ENCODE measurements at regions not wholly inside any gene's neighbourhood (a gene's known extent, or its start where the extent isn't known, plus 50 kb on each side); places are given as distances from the start of the nearest gene placed in this dataset.
"Not testable (repeated sequence)": the region's sequence is repeated elsewhere in the genome, so short reads cannot be mapped to it uniquely, and the experiment has no call there.

DNA sequence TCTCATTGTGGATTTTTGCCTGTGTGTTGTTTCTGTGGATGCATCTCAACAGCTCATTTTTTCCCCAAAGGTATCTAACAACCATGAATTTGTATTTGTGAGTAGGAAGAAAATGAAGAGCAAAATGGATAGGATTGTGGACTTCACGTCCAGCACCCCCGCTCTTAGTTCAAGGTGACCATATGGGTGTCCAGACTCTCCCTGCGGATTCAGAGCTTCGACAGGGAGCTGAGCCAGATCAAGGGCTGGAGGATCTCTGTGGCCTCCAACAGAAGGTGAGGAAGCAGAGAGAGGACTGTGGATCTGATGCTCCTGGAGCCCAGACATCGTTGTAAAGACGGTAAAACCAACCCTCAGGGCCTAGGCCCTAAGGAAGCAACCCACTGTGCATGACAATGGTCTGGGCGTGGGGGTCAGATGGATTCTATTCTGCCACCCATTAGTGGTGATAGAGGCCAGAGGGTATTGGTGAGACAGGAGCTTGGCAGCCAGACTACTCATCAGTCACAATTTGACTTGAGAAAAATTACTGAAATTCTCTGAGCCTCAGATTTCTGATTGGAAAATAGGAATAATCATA is 659.7 kb upstream of the TMEM132C start:
- Mint-ChIP-seq H3K27ac (no peak overlapping the region), H3K4me1 (ENCODE audit: low read depth) (no peaks in the 10 kb centered on the region), H3K4me3 (no peak overlapping the region), H3K36me3 (ENCODE audit: low read depth) (no peaks in the 10 kb centered on the region), H3K27me3 (ENCODE audit: insufficient read depth) (peaks cover 2% of the 10 kb centered on the region), H3K9me3 (peaks cover 11% of the 10 kb centered on the region)
- DNase-seq (ENCODE audit: low spot score) = no peak
- intact Hi-C loops (cut with micrococcal nuclease) = no loop called here

DNA sequence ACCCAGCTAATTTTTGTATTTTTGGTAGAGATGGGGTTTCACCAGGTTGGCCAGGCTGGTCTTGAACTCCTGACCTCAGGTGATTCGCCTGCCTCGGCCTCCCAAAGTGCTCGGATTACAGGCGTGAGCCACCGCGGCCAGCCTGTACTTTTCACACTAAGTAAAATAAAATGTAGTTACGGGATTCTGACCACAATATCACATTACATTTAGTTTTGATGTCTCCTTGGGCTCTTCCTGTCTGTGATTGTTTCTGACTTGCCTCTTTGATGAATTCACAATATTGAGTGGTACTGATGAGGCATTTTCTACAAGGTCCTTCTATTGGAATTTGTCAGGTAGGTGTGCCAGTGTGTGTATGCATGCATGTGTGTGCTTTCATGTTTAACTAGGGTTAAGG is 658.6 kb upstream of the TMEM132C start:
- intact Hi-C loops (cut with micrococcal nuclease); H3K4me3 Mint-ChIP-seq; H3K4me1 Mint-ChIP-seq (ENCODE audit: low read depth); DNase-seq (ENCODE audit: low spot score); H3K27me3 Mint-ChIP-seq (ENCODE audit: insufficient read depth); H3K27ac Mint-ChIP-seq; H3K36me3 Mint-ChIP-seq (ENCODE audit: low read depth): not testable (repeated sequence)
- H3K9me3 Mint-ChIP-seq = peaks cover 11% of the 10 kb centered on the region

DNA sequence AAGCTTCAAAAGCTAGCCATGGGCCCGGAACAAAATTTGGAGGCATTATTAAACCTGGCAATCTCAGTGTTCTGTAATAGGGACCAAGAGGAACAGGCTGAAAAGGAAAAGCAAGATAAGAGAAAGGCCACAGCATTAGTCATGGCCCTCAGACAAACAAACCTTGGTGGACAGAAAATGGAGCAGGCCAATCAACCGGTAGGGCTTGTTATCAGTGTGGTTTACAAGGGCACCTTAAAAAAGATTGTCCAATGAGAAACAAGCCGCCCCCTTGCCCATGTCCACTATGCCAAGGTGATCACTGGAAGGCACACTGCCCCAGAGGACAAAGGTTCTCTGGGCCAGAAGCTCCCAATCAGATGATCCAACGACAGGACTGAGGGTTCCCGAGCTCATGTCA is 653.9 kb upstream of the TMEM132C start:
- DNase-seq (ENCODE audit: low spot score) = no peak
- Mint-ChIP-seq H3K36me3 (ENCODE audit: low read depth) (no peaks in the 10 kb centered on the region), H3K4me1 (ENCODE audit: low read depth) (no peaks in the 10 kb centered on the region), H3K27me3 (ENCODE audit: insufficient read depth) (no peaks in the 10 kb centered on the region), H3K4me3 (no peak overlapping the region), H3K9me3 (no peaks in the 10 kb centered on the region), H3K27ac (no peak overlapping the region)
- intact Hi-C loops (cut with micrococcal nuclease) = no loop called here

DNA sequence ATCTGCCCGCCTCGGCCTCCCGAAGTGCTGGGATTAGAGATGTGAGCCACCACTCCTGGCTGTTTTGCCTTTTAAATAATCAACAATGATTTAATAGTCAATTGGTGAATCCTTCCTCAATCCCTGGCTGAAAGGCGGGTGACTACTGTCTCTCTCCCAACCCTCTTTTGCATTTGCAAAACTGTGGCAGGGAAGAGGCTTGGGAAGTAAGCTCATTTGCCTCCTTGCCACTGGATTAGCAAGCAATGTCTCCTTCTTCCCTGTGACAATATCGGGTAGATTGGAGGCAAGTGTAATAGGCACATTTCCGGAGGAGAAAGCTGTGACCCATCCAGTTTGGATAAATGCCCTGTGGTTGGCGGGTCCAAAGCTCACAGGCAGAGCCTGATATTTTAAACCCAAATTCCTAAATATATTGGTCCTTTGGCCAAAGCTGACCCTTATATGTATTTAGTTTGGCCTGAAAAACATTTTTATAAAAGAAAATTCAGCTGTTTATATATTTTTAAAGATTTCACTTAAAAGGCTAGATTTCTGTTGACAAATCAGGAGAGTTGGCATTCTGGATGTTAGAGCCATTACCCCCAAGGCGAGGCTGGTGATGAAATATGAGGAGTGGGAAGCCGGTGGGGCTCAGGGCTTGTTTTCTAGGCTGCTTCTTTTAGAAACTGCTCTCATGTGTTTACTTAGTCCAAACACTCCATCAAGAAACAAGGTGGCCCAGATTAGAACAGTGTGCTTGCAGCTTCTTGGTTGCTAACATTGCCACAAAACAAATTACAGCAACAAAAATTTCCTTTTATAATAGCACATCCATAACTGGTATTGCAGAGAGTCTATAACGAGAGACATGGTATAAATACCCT is 646.9 kb upstream of the TMEM132C start:
- Mint-ChIP-seq H3K36me3 (ENCODE audit: low read depth) (no peaks in the 10 kb centered on the region), H3K4me3 (no peak overlapping the region), H3K27me3 (ENCODE audit: insufficient read depth) (no peaks in the 10 kb centered on the region), H3K27ac (no peak overlapping the region), H3K9me3 (peaks cover 21% of the 10 kb centered on the region), H3K4me1 (ENCODE audit: low read depth) (no peaks in the 10 kb centered on the region)
- intact Hi-C loops (cut with micrococcal nuclease) = no loop called here
- no peak for DNase-seq (ENCODE audit: low spot score)

DNA sequence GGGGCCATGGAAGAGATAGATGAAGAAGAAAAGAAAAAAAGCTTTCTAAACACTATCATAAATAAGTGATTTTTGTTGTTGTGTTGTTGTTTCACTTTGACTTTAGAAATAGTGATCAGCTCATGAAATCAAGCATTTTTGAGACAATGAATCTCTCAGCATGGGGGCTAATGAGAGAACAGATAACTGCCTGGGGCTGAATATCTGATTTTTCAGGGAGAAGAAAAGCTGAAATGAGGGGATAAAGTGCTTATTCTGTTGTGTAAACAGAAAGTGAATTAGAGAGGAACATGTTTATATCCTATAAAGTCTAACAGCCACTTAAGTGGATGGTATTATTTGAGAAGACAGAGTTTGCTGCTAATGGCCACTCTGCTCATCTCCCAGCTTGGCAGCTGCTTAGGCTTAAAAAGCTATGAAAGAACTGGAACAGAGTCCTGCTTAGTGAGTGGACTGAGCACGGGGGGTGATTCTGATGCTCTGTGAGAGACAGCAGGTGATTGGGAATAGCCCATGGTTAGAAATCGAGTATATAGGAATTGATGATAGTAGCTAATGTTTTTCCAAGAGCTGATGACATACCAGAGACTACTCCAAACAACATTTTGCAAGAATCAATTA is 646.1 kb upstream of the TMEM132C start:
- Mint-ChIP-seq H3K4me3 (no peak overlapping the region), H3K9me3 (peaks cover 23% of the 10 kb centered on the region), H3K36me3 (ENCODE audit: low read depth) (no peaks in the 10 kb centered on the region)

DNA sequence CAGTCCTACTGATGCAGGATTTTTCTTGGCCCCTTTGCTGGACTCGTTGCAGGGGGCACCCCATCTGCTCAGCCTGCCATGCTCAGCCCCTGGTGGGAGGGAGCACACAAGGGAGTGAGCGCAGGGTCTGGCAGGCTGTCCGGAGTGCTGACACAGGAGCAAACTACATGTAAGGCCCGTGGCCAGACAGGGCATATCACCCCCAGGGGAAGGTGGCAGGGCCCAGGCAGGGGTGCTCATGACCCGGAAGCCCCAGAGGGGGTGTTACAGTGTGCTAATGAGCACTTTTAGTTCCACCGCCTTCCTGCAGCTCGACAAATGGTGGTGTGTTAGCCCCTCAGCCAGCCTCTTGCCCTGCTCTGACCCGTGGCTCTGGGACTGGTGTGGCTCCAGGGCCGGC is 645.6 kb upstream of the TMEM132C start:
- H3K4me3 Mint-ChIP-seq = no peak overlapping the region
- intact Hi-C loops (cut with micrococcal nuclease) = no loop called here
- no peak for DNase-seq (ENCODE audit: low spot score)
- H3K27ac Mint-ChIP-seq = no peak overlapping the region
- peaks cover 23% of the 10 kb centered on the region for H3K9me3 Mint-ChIP-seq
- no peaks in the 10 kb centered on the region for H3K27me3 Mint-ChIP-seq (ENCODE audit: insufficient read depth)
- H3K36me3 Mint-ChIP-seq (ENCODE audit: low read depth) = no peaks in the 10 kb centered on the region
- H3K4me1 Mint-ChIP-seq (ENCODE audit: low read depth) = no peaks in the 10 kb centered on the region

More for the DNA sequence above, 646.1 kb upstream of the TMEM132C start:
- Mint-ChIP-seq H3K27me3 (ENCODE audit: insufficient read depth) (no peaks in the 10 kb centered on the region), H3K4me1 (ENCODE audit: low read depth) (no peaks in the 10 kb centered on the region), H3K27ac (no peak overlapping the region)
- intact Hi-C loops (cut with micrococcal nuclease) = no loop called here
- DNase-seq (ENCODE audit: low spot score) = no peak

DNA sequence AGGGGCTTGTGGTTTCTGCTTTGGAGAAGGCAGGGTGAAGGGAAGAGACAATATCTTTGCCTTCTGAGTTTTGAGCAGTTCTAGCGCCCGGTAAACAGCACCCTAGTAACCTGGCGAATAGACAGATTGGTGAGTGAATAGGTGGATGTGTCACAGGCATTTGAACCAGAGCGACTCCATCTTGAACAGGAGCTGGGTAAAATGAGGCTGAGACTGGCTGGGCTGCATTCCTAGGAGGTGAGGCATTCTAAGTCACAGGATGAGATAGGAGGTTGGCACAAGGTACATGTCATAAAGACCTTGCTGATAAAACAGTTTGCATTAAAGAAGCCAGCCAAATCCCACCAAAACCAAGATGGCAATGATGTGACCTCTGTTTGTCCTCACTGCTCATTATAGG is 643.6 kb upstream of the TMEM132C start:
- no peaks in the 10 kb centered on the region for H3K27me3 Mint-ChIP-seq (ENCODE audit: insufficient read depth)
- H3K4me3 Mint-ChIP-seq = no peak overlapping the region
- no peaks in the 10 kb centered on the region for H3K4me1 Mint-ChIP-seq (ENCODE audit: low read depth)
- no peaks in the 10 kb centered on the region for H3K36me3 Mint-ChIP-seq (ENCODE audit: low read depth)
- no peak overlapping the region for H3K27ac Mint-ChIP-seq
- peaks cover 23% of the 10 kb centered on the region for H3K9me3 Mint-ChIP-seq
- intact Hi-C loops (cut with micrococcal nuclease) = no loop called here
- DNase-seq (ENCODE audit: low spot score) = no peak

DNA sequence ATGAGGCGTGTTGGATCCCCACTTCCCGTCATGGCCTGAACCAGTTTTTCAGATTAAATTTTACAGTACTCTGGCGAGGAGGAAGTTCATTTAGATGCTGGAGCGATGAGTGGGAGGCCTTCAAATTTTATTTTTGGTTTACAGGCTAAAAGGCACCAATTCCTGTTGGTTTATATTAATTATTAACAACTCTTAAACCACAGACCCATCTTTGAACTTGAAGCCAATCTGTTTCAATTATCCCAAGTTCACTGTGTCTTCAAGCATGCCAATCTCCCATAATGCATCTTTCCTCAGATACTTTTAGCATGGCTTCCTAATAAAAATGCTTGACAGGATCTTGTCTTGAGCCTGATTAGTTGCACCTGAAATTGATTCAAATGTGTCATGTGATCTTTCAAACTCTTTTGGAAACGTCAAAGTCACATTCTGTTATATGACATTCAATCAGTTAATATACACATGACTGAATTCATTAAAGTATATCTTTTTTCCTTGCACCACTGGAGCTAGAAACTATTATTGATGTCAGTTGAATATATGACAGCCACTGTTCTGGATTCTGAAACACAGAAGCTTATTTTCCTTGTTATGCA is 641.7 kb upstream of the TMEM132C start:
- Mint-ChIP-seq H3K27me3 (ENCODE audit: insufficient read depth) (no peaks in the 10 kb centered on the region), H3K27ac (no peak overlapping the region), H3K4me3 (no peak overlapping the region), H3K36me3 (ENCODE audit: low read depth) (no peaks in the 10 kb centered on the region), H3K9me3 (peaks cover 17% of the 10 kb centered on the region), H3K4me1 (ENCODE audit: low read depth) (no peaks in the 10 kb centered on the region)
- DNase-seq (ENCODE audit: low spot score) = no peak
- intact Hi-C loops (cut with micrococcal nuclease) = no loop called here

DNA sequence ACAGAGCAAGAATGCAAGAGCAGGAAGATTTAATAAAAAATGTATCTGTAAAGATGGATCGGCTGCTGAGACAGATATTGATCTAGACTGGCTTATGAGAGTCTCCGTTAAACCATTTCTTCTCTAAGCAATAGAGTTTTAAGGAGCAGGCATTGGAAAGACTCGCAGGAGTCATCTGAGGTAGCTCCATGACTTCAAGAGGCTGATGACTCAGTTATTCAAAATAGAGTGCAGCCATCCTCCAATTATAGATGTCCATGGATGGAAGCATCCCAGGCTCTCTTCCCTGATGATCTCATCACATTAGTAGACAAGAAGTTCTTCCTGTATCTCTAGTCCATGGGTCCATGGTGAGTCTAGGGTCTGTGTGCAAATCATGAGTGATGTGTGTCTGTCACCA is 638.3 kb upstream of the TMEM132C start:
- H3K27ac Mint-ChIP-seq = no peak overlapping the region
- intact Hi-C loops (cut with micrococcal nuclease) = no loop called here
- H3K9me3 Mint-ChIP-seq = peaks cover 13% of the 10 kb centered on the region
- H3K4me1 Mint-ChIP-seq (ENCODE audit: low read depth) = no peaks in the 10 kb centered on the region
- no peaks in the 10 kb centered on the region for H3K36me3 Mint-ChIP-seq (ENCODE audit: low read depth)
- no peak for DNase-seq (ENCODE audit: low spot score)
- H3K4me3 Mint-ChIP-seq = no peak overlapping the region
- no peaks in the 10 kb centered on the region for H3K27me3 Mint-ChIP-seq (ENCODE audit: insufficient read depth)

DNA sequence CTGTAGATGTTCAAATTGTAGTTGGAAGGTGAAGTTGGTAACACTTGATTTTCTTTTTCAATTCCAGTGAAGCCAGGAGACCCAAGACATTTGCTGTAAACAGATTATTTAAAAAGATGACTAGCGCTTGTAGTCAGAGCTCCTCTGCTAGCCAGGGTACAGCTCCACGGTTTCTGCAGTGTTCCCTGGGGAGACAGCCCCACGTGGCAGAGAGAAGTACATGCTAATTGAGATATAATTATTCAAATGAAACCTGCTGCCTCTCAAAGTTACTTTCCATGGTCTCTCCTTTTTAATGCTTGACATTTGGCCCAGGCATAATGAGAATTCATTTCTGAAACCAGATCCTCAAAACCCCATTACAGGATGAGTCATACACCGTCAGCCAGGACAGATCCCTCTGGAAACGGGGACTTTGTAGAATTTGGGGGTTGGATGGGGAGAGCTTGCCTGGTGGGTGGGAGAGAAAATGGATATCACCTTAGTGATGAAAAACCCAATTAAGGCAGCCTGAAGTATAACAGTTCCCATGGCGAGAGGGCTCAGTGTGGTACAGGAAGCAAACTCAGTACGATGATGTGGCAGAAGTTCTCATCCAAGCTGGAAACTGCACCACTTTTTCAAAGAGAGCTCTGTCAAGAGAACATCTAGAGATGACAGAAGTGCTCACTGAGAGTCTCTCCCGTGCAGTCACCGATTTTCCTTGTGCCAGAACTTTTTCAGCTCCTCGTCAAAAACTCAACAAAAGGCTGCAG is 637.7 kb upstream of the TMEM132C start:
- Mint-ChIP-seq H3K27ac (no peak overlapping the region), H3K4me1 (ENCODE audit: low read depth) (no peaks in the 10 kb centered on the region), H3K36me3 (ENCODE audit: low read depth) (no peaks in the 10 kb centered on the region), H3K27me3 (ENCODE audit: insufficient read depth) (no peaks in the 10 kb centered on the region), H3K9me3 (peaks cover 13% of the 10 kb centered on the region), H3K4me3 (no peak overlapping the region)
- intact Hi-C loops (cut with micrococcal nuclease) = no loop called here
- DNase-seq (ENCODE audit: low spot score) = no peak

DNA sequence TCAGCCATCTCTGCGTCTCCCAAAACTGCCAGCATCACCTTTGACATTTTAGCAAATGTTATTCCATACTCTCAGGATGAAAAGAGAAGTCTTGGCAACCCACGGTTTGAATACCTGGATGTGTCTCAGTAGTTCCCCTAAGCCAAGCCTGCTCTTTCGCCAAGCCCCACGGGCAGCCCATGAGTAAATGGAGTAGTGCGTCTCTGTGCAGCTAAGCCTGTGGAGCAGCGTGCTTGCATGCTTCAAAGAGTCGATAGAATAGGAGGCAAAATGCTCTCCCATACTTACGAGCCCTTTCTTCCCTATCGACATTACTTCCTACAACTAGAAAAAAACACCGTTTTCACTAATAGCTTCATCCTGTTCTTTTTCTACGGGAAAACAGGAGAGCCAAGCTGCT is 634.5 kb upstream of the TMEM132C start:
- Mint-ChIP-seq H3K27me3 (ENCODE audit: insufficient read depth) (no peaks in the 10 kb centered on the region), H3K4me3 (no peak overlapping the region), H3K27ac (no peak overlapping the region), H3K9me3 (peaks cover 5% of the 10 kb centered on the region), H3K4me1 (ENCODE audit: low read depth) (no peaks in the 10 kb centered on the region), H3K36me3 (ENCODE audit: low read depth) (no peaks in the 10 kb centered on the region)
- intact Hi-C loops (cut with micrococcal nuclease) = no loop called here
- no peak for DNase-seq (ENCODE audit: low spot score)

DNA sequence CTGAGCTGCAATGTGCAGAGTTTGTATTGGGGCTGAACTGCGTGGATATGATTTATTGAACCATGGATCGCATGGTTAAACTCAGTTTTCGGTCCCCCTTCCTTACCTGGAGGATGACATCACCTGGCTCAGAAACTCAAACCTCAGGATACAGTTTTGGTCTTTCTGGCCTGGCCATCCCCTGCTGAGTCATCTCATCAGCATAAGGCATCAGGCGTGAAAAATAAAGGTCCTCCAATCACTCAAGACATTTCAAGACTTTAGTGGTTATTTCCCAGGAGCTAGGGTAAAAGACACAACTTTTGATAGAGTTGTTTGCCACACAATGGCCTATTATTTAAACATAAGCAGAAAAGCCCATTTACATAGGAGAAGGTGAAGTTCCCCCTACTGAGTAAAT is 631.1 kb upstream of the TMEM132C start:
- intact Hi-C loops (cut with micrococcal nuclease) = no loop called here
- DNase-seq (ENCODE audit: low spot score) = no peak
- no peaks in the 10 kb centered on the region for H3K4me1 Mint-ChIP-seq (ENCODE audit: low read depth)
- peaks cover 5% of the 10 kb centered on the region for H3K9me3 Mint-ChIP-seq
- no peaks in the 10 kb centered on the region for H3K36me3 Mint-ChIP-seq (ENCODE audit: low read depth)
- no peak overlapping the region for H3K4me3 Mint-ChIP-seq
- H3K27me3 Mint-ChIP-seq (ENCODE audit: insufficient read depth) = no peaks in the 10 kb centered on the region
- H3K27ac Mint-ChIP-seq = no peak overlapping the region
